Heart right ventricle (tissue), 16 donors: ENCODE measurements at regions not wholly inside any gene's neighbourhood (a gene's known extent, or its start where the extent isn't known, plus 50 kb on each side); places are given as distances from the start of the nearest gene placed in this dataset.

Experiments used
- ATAC-seq, 8 donors: fragments of 200-7000 bp; cut with Tn5 transposase; one replicate each; pipeline ENCODE4 v1.9.1; 2020; ENCODE audit warnings: mild to moderate bottlenecking in 8 of 8, moderate library complexity in 8 of 8, moderate number of reproducible peaks in 1 of 8
- DNase-seq, 2 donors: peaks; one replicate each; pipeline ENCODE4 v3.0.0-alpha.2; 2020
- H3K27ac ChIP-seq, 10 donors: fragments of 200-600 bp; sonication (generic) in 2 of 10; one replicate each; pipeline versions ENCODE4 v1.5.0 to v1.8.0; 2020 to 2022; ENCODE audit warnings: mild to moderate bottlenecking in 3 of 10
- H3K27me3 ChIP-seq, 7 donors: fragments of 200-600 bp; one replicate each; pipeline ENCODE4 v1.8.0; 2021 to 2022; ENCODE audit warnings: mild to moderate bottlenecking in 2 of 7
- H3K36me3 ChIP-seq, 9 donors: fragments of 200-600 bp; sonication (generic) in 1 of 9; one replicate each; pipeline versions ENCODE4 v1.5.0 to v1.8.0; 2020 to 2022; ENCODE audit warnings: mild to moderate bottlenecking in 2 of 9
- H3K4me1 ChIP-seq, 9 donors: fragments of 200-600 bp; sonication (generic) in 1 of 9; one replicate each; pipeline versions ENCODE4 v1.5.0 to v1.8.0; 2020 to 2022; ENCODE audit warnings: mild to moderate bottlenecking in 4 of 9
- H3K4me3 ChIP-seq, 10 donors: fragments of 200-600 bp; sonication (generic) in 2 of 10; one replicate each; pipeline versions ENCODE4 v1.5.0 to v1.8.0; 2020 to 2022; ENCODE audit warnings: mild to moderate bottlenecking in 7 of 10, moderate library complexity in 2 of 10
- H3K9me3 ChIP-seq, 11 donors: fragments of 200-600 bp in 10 of 11; sonication (generic) in 2 of 11; one replicate each; pipeline versions ENCODE4 v1.5.0 to v1.8.0; 2013 to 2022; ENCODE audit warnings: mild to moderate bottlenecking in 2 of 11, control low read depth in 1 of 11, moderate library complexity in 1 of 11
- CTCF ChIP-seq, 9 donors: fragments of 200-600 bp; sonication (generic) in 2 of 9; IDR thresholded peaks; one replicate each; pipeline versions ENCODE4 v1.5.0 to v1.8.0; 2021 to 2022; ENCODE audit warnings: antibody characterized with exemption in 9 of 9, mild to moderate bottlenecking in 5 of 9, moderate library complexity in 1 of 9
- WGBS, 2 donors: extraction: QIAGEN DNeasy Blood & Tissue Kit; methylation state at CpG; one replicate each; pipeline ENCODE4 v1.1.7; 2013; ENCODE audit warnings: inconsistent platforms in 1 of 2; 5-methylcytosine and 5-hydroxymethylcytosine counted together
- intact Hi-C, 10 donors: fragments of 100-400 bp; cut with DNase I; formaldehyde crosslinking; loops; one replicate each; pipeline versions ENCODE4 v1.11.1 to v1.14.2; 2022
- donor health status: Arrhythmogenic right ventricular cardiomyopathy.
- donor health status: ischemic (EF 13 %, LVEDD 7.1; RV severe dilation, severe dysfunction).
- donor health status: healthy with polysubstance abuse.
- donor health status: DM: no; HTN: yes; CAD: no.
- donor health status: DM: no; HTN: no; CAD: no.
- donor health status: ischemic (EF 25% LVEDD 6.9; RV normal size, moderate dysfunction).
- donor health status: ischemic (EF 25% LVEDD 5.7; RV mildly dilated, moderate dysfunction).
- donor health status: healthy.
- donor health status: DM: yes; HTN: yes; CAD: no.
- donor health status: Ischemic cardiomyopathy.
- donor health status: ischemic (EF 35%, LVEDD 5.7; RV mildly dilated, moderate dysfunction).
- donor health status: nonischemic (EF 11% LVEDD 7.7; RV severe dilation, severe dysfunction).
- donor health status: DM: yes; HTN: yes; CAD: no.
- donor health status: PGD.
- donor health status: ischemic (EF 29% LVEDD 5.4; RV normal size, mild dysfunction).
- donor health status: nonischemic (EF 23%, LVEDD 6.1; RV moderate dilation, normal function).

DNA sequence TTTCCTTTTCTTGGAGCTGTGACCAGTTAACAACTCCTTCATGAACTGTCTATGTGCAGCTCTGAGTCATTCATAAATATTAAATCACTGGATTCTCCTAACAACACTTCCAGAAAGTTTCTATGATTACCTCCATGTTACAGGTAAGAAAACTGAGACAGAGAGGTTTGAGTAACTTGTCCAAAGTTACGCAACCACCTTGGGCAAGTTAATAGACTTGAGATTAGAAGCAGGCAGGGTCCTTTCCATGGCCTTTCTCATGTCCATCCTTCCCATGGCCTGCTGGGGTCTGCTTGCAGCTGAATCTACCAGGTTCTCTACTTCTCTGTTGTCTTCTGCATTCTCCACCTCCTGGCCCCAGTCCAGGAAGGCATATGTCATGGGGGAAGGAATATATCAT is 648.8 kb upstream of the MKI67 start:
- H3K4me3 ChIP-seq, result no peak overlapping the region
- no peak for ATAC-seq
- 94 to 100% methylated on average over 1 of the region's 1 CpG for WGBS, 2 donors

GRCh38 chr10:128775743-128776142 is 649.5 kb upstream of the MKI67 start:
- WGBS, 2 donors, result 86 to 88% methylated on average over 10 of the region's 10 CpGs
- Histone ChIP-seq H3K4me1 (no peaks in the 10 kb centered on the region), H3K27me3 (peaks cover 0 to 16% (median 0%) of the 10 kb centered on the region in 7 donors), H3K36me3 (no peaks in the 10 kb centered on the region), H3K27ac (no peak overlapping the region), H3K9me3 (peaks cover 0 to 9% (median 0%) of the 10 kb centered on the region in 11 donors), H3K4me3 (no peak overlapping the region)
- intact Hi-C loops, result no loop called here
- DNase-seq (no peak), ATAC-seq (no peak)
- no peak for TF ChIP-seq CTCF (IDR thresholded peaks at IDR 0.05)

More for the DNA sequence above, 648.8 kb upstream of the MKI67 start:
- Histone ChIP-seq H3K27ac (no peak overlapping the region), H3K27me3 (peaks cover 0 to 16% (median 0%) of the 10 kb centered on the region in 7 donors), H3K9me3 (peaks cover 0 to 9% (median 0%) of the 10 kb centered on the region in 11 donors), H3K36me3 (no peaks in the 10 kb centered on the region), H3K4me1 (no peaks in the 10 kb centered on the region)
- intact Hi-C loops, result no loop called here
- DNase-seq, result no peak
- TF ChIP-seq CTCF (IDR thresholded peaks at IDR 0.05), result no peak

DNA sequence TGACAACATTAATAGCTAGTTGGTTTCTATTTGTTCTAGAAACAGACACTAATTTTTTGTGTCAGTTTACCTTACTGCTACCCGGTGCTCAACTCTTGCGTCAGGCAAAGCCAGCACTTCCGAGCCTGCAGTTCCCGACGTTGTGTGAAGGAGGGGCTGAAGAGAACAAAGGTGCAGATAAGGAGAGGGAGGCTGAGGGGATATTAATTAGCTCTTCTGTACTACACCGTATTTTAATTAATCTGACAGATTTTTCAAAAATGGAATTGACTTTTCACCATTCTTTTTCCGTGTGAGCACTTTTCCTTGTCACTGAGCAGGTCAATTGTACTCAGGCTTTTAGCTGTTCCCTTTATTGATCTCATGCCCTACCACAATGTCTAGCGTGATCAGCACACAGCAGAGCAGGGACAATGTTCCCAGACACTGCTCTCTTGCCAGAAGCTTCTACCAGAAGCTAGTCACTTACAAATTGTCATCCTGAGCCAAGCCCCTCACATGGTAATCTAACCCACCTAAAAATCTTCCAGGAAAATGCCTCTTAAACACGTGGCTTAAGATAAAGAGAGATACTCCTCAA is 650.5 kb upstream of the MKI67 start:
- ATAC-seq (no peak), DNase-seq (no peak)
- 52 to 53% methylated on average over 9 of the region's 9 CpGs for WGBS, 2 donors
- intact Hi-C loops, result no loop called here
- Histone ChIP-seq H3K4me1 (no peaks in the 10 kb centered on the region), H3K27ac (no peak overlapping the region), H3K4me3 (no peak overlapping the region), H3K27me3 (peaks cover 0 to 16% (median 0%) of the 10 kb centered on the region in 7 donors), H3K36me3 (no peaks in the 10 kb centered on the region), H3K9me3 (peaks cover 0 to 9% (median 0%) of the 10 kb centered on the region in 11 donors)
- TF ChIP-seq CTCF (IDR thresholded peaks at IDR 0.05), result no peak

DNA sequence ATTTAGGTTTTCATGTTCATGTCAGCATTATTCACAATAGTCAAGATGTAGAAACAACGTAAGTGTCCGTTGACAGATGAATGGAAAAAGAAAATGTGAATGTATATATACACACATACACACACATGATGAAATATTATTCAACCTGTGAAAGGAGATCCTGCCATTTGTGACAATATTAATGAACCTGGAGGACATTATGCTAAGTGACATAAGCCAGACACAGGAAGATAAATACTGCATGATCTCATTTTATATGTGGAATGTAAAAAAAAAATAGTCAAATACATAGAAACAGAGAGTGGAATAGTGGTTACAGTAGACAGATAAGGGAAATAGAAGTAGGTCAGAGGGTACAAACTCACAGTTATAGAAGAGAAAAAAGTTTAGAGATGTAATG is 651.1 kb upstream of the MKI67 start:
- 73 to 76% methylated on average over 2 of the region's 2 CpGs for WGBS, 2 donors
- Histone ChIP-seq H3K4me3 (no peak overlapping the region), H3K27ac (no peak overlapping the region), H3K36me3 (no peaks in the 10 kb centered on the region), H3K9me3 (peaks cover 0 to 7% (median 0%) of the 10 kb centered on the region in 11 donors), H3K27me3 (peaks cover 0 to 16% (median 0%) of the 10 kb centered on the region in 7 donors), H3K4me1 (no peaks in the 10 kb centered on the region)
- no peak for TF ChIP-seq CTCF (IDR thresholded peaks at IDR 0.05)
- ATAC-seq (no peak), DNase-seq (no peak)
- intact Hi-C loops, result no loop called here
